GM12878 (cell line): ENCODE measurements at regions not wholly inside any gene's neighbourhood (a gene's known extent, or its start where the extent isn't known, plus 50 kb on each side); places are given as distances from the start of the nearest gene placed in this dataset.

Experiments
- ESRRA ChIP-seq: IDR thresholded peaks from 2 replicates; pipeline ENCODE4 v1.6.1; 2012; ENCODE audit warnings: mild to moderate bottlenecking, low read length, improper control_type of control experiment
- IKZF1 ChIP-seq: fragments of 450-650 bp; conservative IDR thresholded peaks from 2 replicates; pipeline ENCODE4 v1.6.1; 2017; ENCODE audit warnings: antibody characterized with exemption, mild to moderate bottlenecking
- MEF2A ChIP-seq: IDR thresholded peaks from 2 replicates; pipeline ENCODE4 v1.6.1; 2011; ENCODE audit warnings: low read depth, mild to moderate bottlenecking, low read length, moderate library complexity; ENCODE audit not compliant: insufficient read depth
- POLR2AphosphoS5 ChIP-seq: IDR thresholded peaks from 2 replicates; pipeline ENCODE4 v1.6.1; 2011; ENCODE audit warnings: mild to moderate bottlenecking, low read length, inconsistent platforms
- ZZZ3 ChIP-seq: IDR thresholded peaks from 2 replicates; pipeline ENCODE4 v1.6.1; 2011; ENCODE audit warnings: low read depth; ENCODE audit not compliant: control insufficient read depth, insufficient read length
- TF ChIP-seq, protein P1 (sequence below): fragments of 450-650 bp; IDR thresholded peaks from 2 replicates; pipeline ENCODE4 v1.6.1; 2016; ENCODE audit warnings: mild to moderate bottlenecking
- TF ChIP-seq, protein P2 (sequence below): fragments of 450-650 bp; IDR thresholded peaks from 2 replicates; pipeline ENCODE4 v1.6.1; 2014; ENCODE audit warnings: mild to moderate bottlenecking

DNA sequence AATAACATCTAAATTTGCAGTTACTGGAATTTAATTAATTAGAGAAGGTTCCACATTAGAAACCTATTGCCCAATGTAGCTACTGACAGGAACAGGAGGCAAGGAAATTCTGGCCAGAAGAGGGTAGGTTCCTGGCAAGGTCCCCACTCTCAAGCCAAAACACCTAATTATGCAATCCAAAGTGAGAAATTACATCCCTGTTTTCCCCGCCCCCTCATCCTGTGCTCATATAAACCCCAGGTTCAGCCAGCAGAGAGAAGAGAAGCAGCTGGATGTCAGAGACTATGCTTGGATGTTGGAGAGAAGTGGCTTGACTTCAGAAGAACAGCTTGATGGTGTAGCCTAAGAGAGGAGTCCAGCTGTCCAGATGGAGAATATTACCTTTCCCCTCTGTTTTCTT, 951.3 kb upstream of the PRR20A start:
- TF ChIP-seq, protein P1, sequence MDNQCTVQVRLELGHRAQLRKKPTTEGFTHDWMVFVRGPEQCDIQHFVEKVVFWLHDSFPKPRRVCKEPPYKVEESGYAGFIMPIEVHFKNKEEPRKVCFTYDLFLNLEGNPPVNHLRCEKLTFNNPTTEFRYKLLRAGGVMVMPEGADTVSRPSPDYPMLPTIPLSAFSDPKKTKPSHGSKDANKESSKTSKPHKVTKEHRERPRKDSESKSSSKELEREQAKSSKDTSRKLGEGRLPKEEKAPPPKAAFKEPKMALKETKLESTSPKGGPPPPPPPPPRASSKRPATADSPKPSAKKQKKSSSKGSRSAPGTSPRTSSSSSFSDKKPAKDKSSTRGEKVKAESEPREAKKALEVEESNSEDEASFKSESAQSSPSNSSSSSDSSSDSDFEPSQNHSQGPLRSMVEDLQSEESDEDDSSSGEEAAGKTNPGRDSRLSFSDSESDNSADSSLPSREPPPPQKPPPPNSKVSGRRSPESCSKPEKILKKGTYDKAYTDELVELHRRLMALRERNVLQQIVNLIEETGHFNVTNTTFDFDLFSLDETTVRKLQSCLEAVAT = no peak
- TF ChIP-seq IKZF1 (no peak), POLR2AphosphoS5 (no peak), MEF2A (no peak), ESRRA (no peak), ZZZ3 (no peak)
- TF ChIP-seq, protein P2, sequence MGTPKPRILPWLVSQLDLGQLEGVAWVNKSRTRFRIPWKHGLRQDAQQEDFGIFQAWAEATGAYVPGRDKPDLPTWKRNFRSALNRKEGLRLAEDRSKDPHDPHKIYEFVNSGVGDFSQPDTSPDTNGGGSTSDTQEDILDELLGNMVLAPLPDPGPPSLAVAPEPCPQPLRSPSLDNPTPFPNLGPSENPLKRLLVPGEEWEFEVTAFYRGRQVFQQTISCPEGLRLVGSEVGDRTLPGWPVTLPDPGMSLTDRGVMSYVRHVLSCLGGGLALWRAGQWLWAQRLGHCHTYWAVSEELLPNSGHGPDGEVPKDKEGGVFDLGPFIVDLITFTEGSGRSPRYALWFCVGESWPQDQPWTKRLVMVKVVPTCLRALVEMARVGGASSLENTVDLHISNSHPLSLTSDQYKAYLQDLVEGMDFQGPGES = no peak
